GM23338 (cell line): ENCODE measurements at regions not wholly inside any gene's neighbourhood (a gene's known extent, or its start where the extent isn't known, plus 50 kb on each side); places are given as distances from the start of the nearest gene placed in this dataset.

Experiments
- ATAC-seq: fragments of 200-7000 bp; cut with Tn5 transposase; 3 replicates; pipeline ENCODE4 v1.9.1; 2020
- DNase-seq: peaks from one replicate; pipeline ENCODE4 v3.0.0-alpha.2; 2015; ENCODE audit warnings: low spot score
- H2AFZ ChIP-seq: fragments of 200-600 bp; sonication (generic); 2 replicates; pipeline ENCODE4 v1.8.0; 2016; ENCODE audit warnings: antibody characterized with exemption, mild to moderate bottlenecking, moderate library complexity
- H3F3A ChIP-seq: fragments of 200-600 bp; sonication (generic); replicated peaks from 2 replicates; pipeline ENCODE4 v1.8.0; 2017; ENCODE audit warnings: antibody characterized with exemption, mixed run types, low read depth
- H3K27ac ChIP-seq: fragments of 200-600 bp; sonication (generic); 2 replicates; pipeline ENCODE4 v1.6.1; 2016; ENCODE audit warnings: low read depth
- H3K27me3 ChIP-seq: fragments of 200-600 bp; sonication (generic); 2 replicates; pipeline ENCODE4 v1.8.0; 2016; ENCODE audit warnings: mild to moderate bottlenecking, mixed run types, moderate library complexity; ENCODE audit not compliant: insufficient read depth
- H3K36me3 ChIP-seq: fragments of 200-600 bp; sonication (generic); 2 replicates; pipeline ENCODE4 v1.8.0; 2016; ENCODE audit warnings: mild to moderate bottlenecking; ENCODE audit not compliant: insufficient read depth
- H3K4me1 ChIP-seq: fragments of 200-600 bp; sonication (generic); 2 replicates; pipeline ENCODE4 v1.8.0; 2016; ENCODE audit warnings: mild to moderate bottlenecking, moderate library complexity; ENCODE audit not compliant: insufficient read depth
- H3K4me2 ChIP-seq: fragments of 200-600 bp; sonication (generic); 2 replicates; pipeline ENCODE4 v1.7.1; 2017; ENCODE audit warnings: mixed run types
- H3K4me3 ChIP-seq: fragments of 200-600 bp; sonication (generic); 2 replicates; pipeline ENCODE4 v1.6.1; 2016; ENCODE audit warnings: mixed run types
- H3K79me2 ChIP-seq: fragments of 200-600 bp; sonication (generic); replicated peaks from 2 replicates; pipeline ENCODE4 v1.8.0; 2017; ENCODE audit warnings: mild to moderate bottlenecking; ENCODE audit not compliant: insufficient read depth
- H3K9me2 ChIP-seq: fragments of 200-600 bp; sonication (generic); 2 replicates; pipeline ENCODE4 v1.8.0; 2017; ENCODE audit not compliant: insufficient read depth
- H4K20me1 ChIP-seq: fragments of 200-600 bp; sonication (generic); replicated peaks from 2 replicates; pipeline ENCODE4 v1.8.0; 2017; ENCODE audit warnings: mild to moderate bottlenecking; ENCODE audit not compliant: insufficient read depth
- H3K27ac Mint-ChIP-seq: 2 replicates; pipeline ENCODE4 v1.8.0; 2020; ENCODE audit warnings: inconsistent platforms, mild to moderate bottlenecking, moderate library complexity, mixed read lengths
- H3K27me3 Mint-ChIP-seq: 3 replicates; pipeline ENCODE4 v1.8.0; 2022; ENCODE audit warnings: low read depth, mild to moderate bottlenecking, moderate library complexity, mixed read lengths, inconsistent platforms; ENCODE audit not compliant: insufficient read depth, poor library complexity
- H3K36me3 Mint-ChIP-seq: 3 replicates; pipeline ENCODE4 v1.8.0; 2021; ENCODE audit warnings: low read depth, mild to moderate bottlenecking, inconsistent platforms, moderate library complexity, mixed read lengths
- H3K4me1 Mint-ChIP-seq: 3 replicates; pipeline ENCODE4 v1.8.0; 2020; ENCODE audit warnings: mild to moderate bottlenecking, inconsistent platforms, mixed read lengths
- H3K4me3 Mint-ChIP-seq: 3 replicates; pipeline ENCODE4 v1.8.0; 2021; ENCODE audit warnings: moderate library complexity, mild to moderate bottlenecking, inconsistent platforms, mixed read lengths
- H3K9me3 Mint-ChIP-seq: 3 replicates; pipeline ENCODE4 v1.8.0; 2020; ENCODE audit warnings: moderate library complexity, mild to moderate bottlenecking, inconsistent platforms, mixed read lengths
- CREB1 ChIP-seq: fragments of 250-450 bp; sonication (Bioruptor Pico); IDR thresholded peaks from 2 replicates; pipeline ENCODE4 v1.5.0; 2020; ENCODE audit warnings: low read depth, mild to moderate bottlenecking, moderate library complexity
- CTCF ChIP-seq, 2 experiments: fragments of 200-600 bp in 1 of 2; sonication (generic) in 1 of 2; conservative IDR thresholded peaks; 2 replicates each; pipeline versions ENCODE4 v1.5.1 to v1.6.1; 2016 to 2017; ENCODE audit warnings: antibody characterized with exemption in 2 of 2, low read depth in 2 of 2, mild to moderate bottlenecking in 2 of 2, moderate library complexity in 1 of 2
- ETS1 ChIP-seq: IDR thresholded peaks from 2 replicates; pipeline ENCODE4 v1.6.1; 2016; ENCODE audit warnings: antibody characterized with exemption
- EZH2phosphoT487 ChIP-seq: fragments of 200-600 bp; sonication (generic); IDR thresholded peaks from one replicate; pipeline ENCODE4 v1.8.1; 2018; ENCODE audit warnings: antibody characterized with exemption; ENCODE audit not compliant: unreplicated experiment
- NANOG ChIP-seq: IDR thresholded peaks from 2 replicates; pipeline ENCODE4 v1.6.1; 2016; ENCODE audit warnings: antibody characterized with exemption, borderline replicate concordance
- POLR2AphosphoS5 ChIP-seq: IDR thresholded peaks from 2 replicates; pipeline ENCODE4 v1.6.1; 2016; ENCODE audit warnings: antibody characterized with exemption, low read depth
- REST ChIP-seq: IDR thresholded peaks from one replicate; pipeline ENCODE4 v1.6.1; 2018; ENCODE audit warnings: antibody characterized with exemption; ENCODE audit not compliant: unreplicated experiment
- STAT1 ChIP-seq: IDR thresholded peaks from one replicate; pipeline ENCODE4 v1.6.1; 2016; ENCODE audit warnings: antibody characterized with exemption; ENCODE audit not compliant: unreplicated experiment
- ZNF331 ChIP-seq: fragments of 250-450 bp; sonication (Bioruptor Pico); IDR thresholded peaks from 2 replicates; pipeline ENCODE4 v1.5.0; 2020; ENCODE audit warnings: low read depth, mild to moderate bottlenecking, moderate library complexity

GRCh38 chr2:167790781-167791450, 456.5 kb downstream of the STK39 start (continued):
- TF ChIP-seq REST: no peak

- Histone ChIP-seq H3K36me3 (no peaks in the 10 kb centered on the region), H3K9me2 (no peaks in the 10 kb centered on the region; the same call in 1 of the 2 replicates), H2AFZ (no peak overlapping the region), H3K79me2 (no peaks in the 10 kb centered on the region), H3F3A (no peaks in the 10 kb centered on the region), H3K27me3 (no peaks in the 10 kb centered on the region), H4K20me1 (no peaks in the 10 kb centered on the region), H3K4me3 (no peak overlapping the region), H3K27ac (no peak overlapping the region), H3K4me2 (no peak overlapping the region), H3K4me1 (peaks cover 35% of the 10 kb centered on the region)
- Mint-ChIP-seq H3K4me1 (peaks cover 45% of the 10 kb centered on the region), H3K27me3 (no peaks in the 10 kb centered on the region), H3K36me3 (no peaks in the 10 kb centered on the region), H3K4me3 (no peak overlapping the region), H3K9me3 (no peaks in the 10 kb centered on the region), H3K27ac (no peak overlapping the region)
- TF ChIP-seq EZH2phosphoT487 (no peak), ZNF331 (CRISPR knock-in tag) (no peak), CTCF (conservative IDR thresholded peaks at IDR 0.05; ENCODE audit: low read depth in 2 of 2) (peak; percentile 22 to 27; a peak in 2 of 4 replicates), CREB1 (CRISPR knock-in tag) (no peak), POLR2AphosphoS5 (no peak)
- ATAC-seq (no peak), DNase-seq (no peak)
These were observed 457.2 kb downstream of the STK39 start for GRCh38 chr2:167790189-167790588.

GRCh38 chr2:167787562-167787961, 459.8 kb downstream of the STK39 start:
- Histone ChIP-seq H3K9me2 (no peaks in the 10 kb centered on the region; the same call in 1 of the 2 replicates), H2AFZ (no peak overlapping the region), H4K20me1 (no peaks in the 10 kb centered on the region), H3K4me3 (no peak overlapping the region), H3K4me1 (peaks cover 44% of the 10 kb centered on the region), H3F3A (no peaks in the 10 kb centered on the region), H3K27ac (no peak overlapping the region), H3K4me2 (no peak overlapping the region), H3K36me3 (no peaks in the 10 kb centered on the region), H3K79me2 (no peaks in the 10 kb centered on the region), H3K27me3 (no peaks in the 10 kb centered on the region)
- TF ChIP-seq REST (no peak), POLR2AphosphoS5 (no peak), NANOG (no peak), ETS1 (no peak), STAT1 (no peak)
- H3K27ac Mint-ChIP-seq: no peak overlapping the region
- DNase-seq (no peak), ATAC-seq (no peak)
- no peaks in the 10 kb centered on the region for H3K9me3 Mint-ChIP-seq
- H3K4me1 Mint-ChIP-seq: peaks cover 49% of the 10 kb centered on the region
- H3K36me3 Mint-ChIP-seq: no peaks in the 10 kb centered on the region
- no peak overlapping the region for H3K4me3 Mint-ChIP-seq
- no peaks in the 10 kb centered on the region for H3K27me3 Mint-ChIP-seq
